Kidney epithelial cell (primary cell): ENCODE measurements at regions not wholly inside any gene's neighbourhood (a gene's known extent, or its start where the extent isn't known, plus 50 kb on each side); places are given as distances from the start of the nearest gene placed in this dataset.

Experiments used
- DNase-seq: peaks from one replicate; pipeline ENCODE4 v3.0.0-alpha.2; 2010; ENCODE audit warnings: low read depth
- H3K27me3 ChIP-seq: 2 replicates; pipeline ENCODE4 v1.6.0; 2011; ENCODE audit warnings: low read length; ENCODE audit not compliant: control insufficient read depth, insufficient read depth
- H3K36me3 ChIP-seq: 2 replicates; pipeline ENCODE4 v1.5.1; 2011; ENCODE audit warnings: low read length; ENCODE audit not compliant: control insufficient read depth, insufficient read depth
- H3K4me3 ChIP-seq: 2 replicates; pipeline ENCODE4 v1.5.1; 2011; ENCODE audit warnings: low read depth, mild to moderate bottlenecking, control low read depth, low read length
- CTCF ChIP-seq: IDR thresholded peaks from 2 replicates; pipeline ENCODE4 v1.5.1; 2011; ENCODE audit warnings: mild to moderate bottlenecking, moderate library complexity, low read length, control low read depth, inconsistent platforms; ENCODE audit not compliant: insufficient read depth, poor library complexity, severe bottlenecking

- TF ChIP-seq CTCF, result no peak
- DNase-seq, result no peak
- no peak overlapping the region for H3K4me3 ChIP-seq
- no peaks in the 10 kb centered on the region for H3K27me3 ChIP-seq
- H3K36me3 ChIP-seq, result no peaks in the 10 kb centered on the region
These were observed 76.5 kb upstream of the EPB41L3 start for GRCh38 chr18:5620289-5620688.

- H3K36me3 ChIP-seq, result no peaks in the 10 kb centered on the region
- no peak for DNase-seq
- no peak overlapping the region for H3K4me3 ChIP-seq
- H3K27me3 ChIP-seq, result no peaks in the 10 kb centered on the region
- no peak for TF ChIP-seq CTCF
These were observed 75.6 kb upstream of the EPB41L3 start for GRCh38 chr18:5619376-5619775.

- Histone ChIP-seq H3K36me3 (no peaks in the 10 kb centered on the region), H3K27me3 (no peaks in the 10 kb centered on the region), H3K4me3 (no peak overlapping the region)
- DNase-seq, result no peak
- no peak for TF ChIP-seq CTCF
These were observed 74.4 kb upstream of the EPB41L3 start for GRCh38 chr18:5618047-5618688.

GRCh38 chr18:5611221-5611620, 67.4 kb upstream of the EPB41L3 start:
- no peak overlapping the region for H3K4me3 ChIP-seq
- no peak for DNase-seq
- H3K27me3 ChIP-seq, result no peaks in the 10 kb centered on the region
- no peak for TF ChIP-seq CTCF
- H3K36me3 ChIP-seq, result no peaks in the 10 kb centered on the region

GRCh38 chr18:5608846-5609245, 65.0 kb upstream of the EPB41L3 start:
- Histone ChIP-seq H3K27me3 (no peaks in the 10 kb centered on the region), H3K36me3 (no peaks in the 10 kb centered on the region)

More at GRCh38 chr18:5608846-5609245, 65.0 kb upstream of the EPB41L3 start:
- TF ChIP-seq CTCF, result no peak
- no peak overlapping the region for H3K4me3 ChIP-seq
- DNase-seq, result no peak
